Body of pancreas (tissue), 4 donors: ENCODE measurements at regions not wholly inside any gene's neighbourhood (a gene's known extent, or its start where the extent isn't known, plus 50 kb on each side); places are given as distances from the start of the nearest gene placed in this dataset.
"Not testable (repeated sequence)": the region's sequence is repeated elsewhere in the genome, so short reads cannot be mapped to it uniquely, and the experiment has no call there.

Experiments used
- ATAC-seq: fragments of 150-250 bp; one replicate; pipeline ENCODE4 v1.9.1; 2016
- DNase-seq, 4 donors: peaks; one replicate each; pipeline ENCODE4 v3.0.0-alpha.2; 2019
- H3K27ac ChIP-seq, 4 donors: fragments of 200-600 bp; sonication (generic); 1 replicate in 3 of 4; 2 replicates in 1 of 4; pipeline versions ENCODE4 v1.5.1 to v1.6.1; 2016 to 2019; ENCODE audit warnings: mild to moderate bottlenecking in 1 of 4, mixed read lengths in 1 of 4, moderate library complexity in 1 of 4
- H3K27me3 ChIP-seq, 2 donors: fragments of 200-600 bp; sonication (generic); one replicate each; pipeline ENCODE4 v1.6.0; 2016; ENCODE audit warnings: mild to moderate bottlenecking in 1 of 2
- H3K36me3 ChIP-seq, 2 donors: fragments of 200-600 bp; sonication (generic); replicated peaks in 1 of 2; 2 replicates each; pipeline ENCODE4 v1.5.1; 2016; ENCODE audit warnings: low read depth in 2 of 2; ENCODE audit not compliant: insufficient read depth in 1 of 2
- H3K4me1 ChIP-seq: fragments of 200-600 bp; sonication (generic); one replicate; pipeline ENCODE4 v1.6.0; 2016
- H3K4me3 ChIP-seq, 2 donors: fragments of 200-600 bp; sonication (generic); 1 replicate in 1 of 2; 2 replicates in 1 of 2; pipeline ENCODE4 v1.5.1; 2016 to 2019
- H3K9me3 ChIP-seq, 3 donors: fragments of 200-600 bp; sonication (generic); 1 replicate in 2 of 3; 2 replicates in 1 of 3; pipeline ENCODE4 v1.5.1; 2016
- POLR2A ChIP-seq, 3 donors: fragments of 450-650 bp; IDR thresholded peaks; one replicate each; pipeline ENCODE4 v1.6.1; 2016; ENCODE audit warnings: antibody characterized with exemption in 3 of 3, mild to moderate bottlenecking in 2 of 3
- WGBS, 2 donors: methylation state at CpG; one replicate each; pipeline ENCODE4 v1.1.5; 2017; 5-methylcytosine and 5-hydroxymethylcytosine counted together
- intact Hi-C: fragments of 100-400 bp; cut with DNase I; formaldehyde crosslinking; loops from one replicate; pipeline ENCODE4 v1.15.1; 2023
- TF ChIP-seq, protein P1 (sequence below), 7 experiments: fragments of 450-650 bp in 4 of 7; fragments of 200-600 bp in 3 of 7; sonication (generic) in 3 of 7; IDR thresholded peaks; one replicate each; pipeline ENCODE4 v1.5.1; 2016 to 2019; ENCODE audit warnings: antibody characterized with exemption in 7 of 7

DNA sequence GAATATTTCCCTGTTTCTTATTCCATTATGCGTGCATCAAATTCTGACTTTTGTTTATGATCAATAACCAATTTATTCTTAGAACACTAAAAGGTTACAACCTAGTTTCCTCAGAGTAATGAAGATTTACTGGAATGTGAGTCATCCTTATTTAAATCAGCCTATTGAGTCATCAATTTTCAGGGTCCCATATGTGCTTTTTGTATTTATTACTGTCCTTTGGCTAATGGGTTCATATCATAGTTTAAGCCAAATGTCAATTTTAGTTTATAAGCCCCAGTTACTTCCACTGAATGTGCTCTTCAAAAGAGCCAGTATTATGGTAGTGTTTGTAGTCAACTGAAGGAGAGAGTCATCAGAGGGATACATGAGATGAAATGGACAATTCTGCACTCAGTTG lies 359.2 kb downstream of the PRR16 start:
- no peaks in the 10 kb centered on the region for H3K36me3 ChIP-seq
- no peaks in the 10 kb centered on the region for H3K4me1 ChIP-seq
- no peak overlapping the region for H3K4me3 ChIP-seq
- H3K27me3 ChIP-seq, result no peaks in the 10 kb centered on the region
- TF ChIP-seq POLR2A (IDR thresholded peaks at IDR 0.05), result no peak
- TF ChIP-seq, protein P1, sequence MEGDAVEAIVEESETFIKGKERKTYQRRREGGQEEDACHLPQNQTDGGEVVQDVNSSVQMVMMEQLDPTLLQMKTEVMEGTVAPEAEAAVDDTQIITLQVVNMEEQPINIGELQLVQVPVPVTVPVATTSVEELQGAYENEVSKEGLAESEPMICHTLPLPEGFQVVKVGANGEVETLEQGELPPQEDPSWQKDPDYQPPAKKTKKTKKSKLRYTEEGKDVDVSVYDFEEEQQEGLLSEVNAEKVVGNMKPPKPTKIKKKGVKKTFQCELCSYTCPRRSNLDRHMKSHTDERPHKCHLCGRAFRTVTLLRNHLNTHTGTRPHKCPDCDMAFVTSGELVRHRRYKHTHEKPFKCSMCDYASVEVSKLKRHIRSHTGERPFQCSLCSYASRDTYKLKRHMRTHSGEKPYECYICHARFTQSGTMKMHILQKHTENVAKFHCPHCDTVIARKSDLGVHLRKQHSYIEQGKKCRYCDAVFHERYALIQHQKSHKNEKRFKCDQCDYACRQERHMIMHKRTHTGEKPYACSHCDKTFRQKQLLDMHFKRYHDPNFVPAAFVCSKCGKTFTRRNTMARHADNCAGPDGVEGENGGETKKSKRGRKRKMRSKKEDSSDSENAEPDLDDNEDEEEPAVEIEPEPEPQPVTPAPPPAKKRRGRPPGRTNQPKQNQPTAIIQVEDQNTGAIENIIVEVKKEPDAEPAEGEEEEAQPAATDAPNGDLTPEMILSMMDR (IDR thresholded peaks at IDR 0.05), result no peak
- intact Hi-C loops, result no loop called here
- ATAC-seq (no peak), DNase-seq (no peak)
- WGBS, 2 donors, result 83 to 89% methylated on average over 1 of the region's 1 CpG
- no peaks in the 10 kb centered on the region for H3K9me3 ChIP-seq
- no peak overlapping the region for H3K27ac ChIP-seq

DNA sequence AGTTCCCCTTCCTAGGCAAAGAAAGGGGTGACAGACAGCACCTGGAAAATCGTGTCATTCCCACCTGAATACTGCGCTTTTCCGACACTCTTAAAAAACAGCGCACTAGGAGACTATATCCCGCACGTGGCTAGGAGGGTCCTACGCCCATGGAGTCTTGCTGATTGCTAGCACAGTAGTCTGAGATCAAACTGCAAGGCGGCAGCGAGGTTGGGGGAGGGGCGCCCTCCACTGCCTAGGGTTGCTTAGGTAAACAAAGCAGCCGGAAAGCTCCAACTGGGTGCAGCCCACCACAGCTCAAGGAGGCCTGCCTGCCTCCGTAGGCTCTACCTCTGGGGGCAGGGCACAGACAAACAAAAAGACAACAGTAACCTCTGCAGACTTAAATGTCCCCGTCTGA lies 367.5 kb downstream of the PRR16 start:
- H3K9me3 ChIP-seq, H3K4me1 ChIP-seq, H3K27me3 ChIP-seq, intact Hi-C loops, H3K4me3 ChIP-seq, H3K36me3 ChIP-seq, H3K27ac ChIP-seq, DNase-seq, ATAC-seq: not testable (repeated sequence)
- 76 to 85% methylated on average over 11 to 13 of the region's 13 CpGs for WGBS, 2 donors

DNA sequence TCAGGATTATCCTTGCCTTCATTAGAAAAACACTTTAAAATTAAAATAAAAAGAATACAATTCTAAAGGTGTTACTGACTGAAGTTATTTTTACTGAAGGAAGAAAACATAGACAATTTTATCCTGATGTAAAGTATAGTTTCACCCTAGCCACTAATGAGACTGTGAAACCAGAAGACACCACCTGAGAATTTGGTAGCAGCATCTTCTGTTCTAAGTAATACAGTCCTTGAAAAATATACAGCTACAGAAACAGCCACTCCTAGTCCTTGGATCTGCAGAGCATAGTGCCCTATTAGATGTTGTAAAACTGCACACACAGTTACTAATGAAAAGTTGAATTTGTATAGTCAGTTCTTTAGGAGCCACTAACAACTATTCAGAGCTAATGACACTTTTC lies 377.7 kb downstream of the PRR16 start:
- no peaks in the 10 kb centered on the region for H3K4me1 ChIP-seq
- H3K36me3 ChIP-seq, result no peaks in the 10 kb centered on the region
- H3K27ac ChIP-seq, result no peak overlapping the region
- ATAC-seq, result no peak
- no peak for DNase-seq
- H3K4me3 ChIP-seq, result no peak overlapping the region
- intact Hi-C loops, result no loop called here
- no peaks in the 10 kb centered on the region for H3K9me3 ChIP-seq
- TF ChIP-seq, protein P1 (IDR thresholded peaks at IDR 0.05), result no peak
- no peak for TF ChIP-seq POLR2A (IDR thresholded peaks at IDR 0.05)
- H3K27me3 ChIP-seq, result no peaks in the 10 kb centered on the region

- intact Hi-C loops, result no loop called here
- TF ChIP-seq POLR2A (IDR thresholded peaks at IDR 0.05), result no peak
- TF ChIP-seq, protein P1 (IDR thresholded peaks at IDR 0.05), result no peak
- Histone ChIP-seq H3K4me3 (no peak overlapping the region), H3K36me3 (no peaks in the 10 kb centered on the region), H3K9me3 (no peaks in the 10 kb centered on the region), H3K4me1 (no peaks in the 10 kb centered on the region), H3K27me3 (no peaks in the 10 kb centered on the region), H3K27ac (no peak overlapping the region)
- WGBS, 2 donors, result 41 to 68% methylated on average over 3 of the region's 3 CpGs
- ATAC-seq, result no peak
- DNase-seq, result no peak
These were observed 379.4 kb downstream of the PRR16 start for GRCh38 chr5:120843390-120843980.

DNA sequence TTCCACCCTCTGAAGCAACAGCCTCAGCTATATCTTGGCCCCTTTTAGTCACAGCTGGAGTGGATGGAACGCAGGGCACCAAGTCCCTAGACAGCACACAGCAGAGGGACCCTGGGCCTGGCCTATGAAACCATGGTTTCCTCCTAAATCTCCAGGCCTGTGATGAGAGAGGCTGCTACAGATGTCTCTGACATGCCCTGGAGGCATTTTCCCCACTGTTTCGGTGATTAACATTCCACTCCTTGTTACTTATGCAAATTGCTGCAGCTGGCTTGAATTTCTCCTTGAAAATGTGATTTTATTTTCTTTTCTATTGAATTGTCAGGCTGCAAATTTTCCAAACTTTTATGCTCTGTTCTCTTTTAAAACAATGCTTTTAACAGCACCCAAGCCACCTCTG lies 384.8 kb downstream of the PRR16 start:
- Histone ChIP-seq H3K27ac (no peak overlapping the region), H3K4me3 (no peak overlapping the region), H3K27me3 (no peaks in the 10 kb centered on the region), H3K36me3 (no peaks in the 10 kb centered on the region), H3K9me3 (no peaks in the 10 kb centered on the region), H3K4me1 (no peaks in the 10 kb centered on the region)
- intact Hi-C loops, result no loop called here
- WGBS, 2 donors, result 50 to 72% methylated on average over 2 of the region's 2 CpGs
- no peak for TF ChIP-seq POLR2A (IDR thresholded peaks at IDR 0.05)
- TF ChIP-seq, protein P1 (IDR thresholded peaks at IDR 0.05), result no peak
- ATAC-seq, result no peak
- no peak for DNase-seq
